ENCODE measurements at regions not wholly inside any gene's neighbourhood (a gene's known extent, or its start where the extent isn't known, plus 50 kb on each side); places are given as distances from the start of the nearest gene placed in this dataset.

DNA sequence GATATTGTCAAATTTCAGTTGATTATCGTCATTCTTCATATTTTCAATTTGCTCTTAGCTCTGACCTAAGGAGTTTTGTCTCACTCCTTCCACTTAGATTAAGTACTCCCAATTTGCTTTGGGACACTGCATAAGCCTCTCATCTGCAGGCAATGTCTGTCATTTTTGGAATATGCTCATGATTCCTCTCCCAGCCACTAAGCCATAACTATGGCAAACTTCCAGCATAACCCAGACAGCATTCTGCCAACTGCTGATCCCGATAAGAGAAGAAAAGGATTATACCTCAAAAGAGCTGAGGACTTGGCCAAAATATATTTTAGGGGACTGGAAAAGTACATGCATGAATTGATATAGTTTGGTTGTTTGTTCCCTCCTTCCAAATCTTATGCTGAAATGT lies 444.4 kb downstream of the GABRG1 start:
- Mint-ChIP-seq H3K4me3 (no peak overlapping the region), H3K36me3 (ENCODE audit: insufficient read depth) (no peaks in the 10 kb centered on the region), H3K27ac (ENCODE audit: low read depth) (no peak overlapping the region), H3K27me3 (no peaks in the 10 kb centered on the region), H3K9me3 (peaks cover 41% of the 10 kb centered on the region), H3K4me1 (no peaks in the 10 kb centered on the region)
- no peak for DNase-seq (ENCODE audit: low spot score in 2 of 2)
- ATAC-seq (replicated peaks; ENCODE audit: extremely low read depth, poor library complexity, severe bottlenecking) = no peak

DNA sequence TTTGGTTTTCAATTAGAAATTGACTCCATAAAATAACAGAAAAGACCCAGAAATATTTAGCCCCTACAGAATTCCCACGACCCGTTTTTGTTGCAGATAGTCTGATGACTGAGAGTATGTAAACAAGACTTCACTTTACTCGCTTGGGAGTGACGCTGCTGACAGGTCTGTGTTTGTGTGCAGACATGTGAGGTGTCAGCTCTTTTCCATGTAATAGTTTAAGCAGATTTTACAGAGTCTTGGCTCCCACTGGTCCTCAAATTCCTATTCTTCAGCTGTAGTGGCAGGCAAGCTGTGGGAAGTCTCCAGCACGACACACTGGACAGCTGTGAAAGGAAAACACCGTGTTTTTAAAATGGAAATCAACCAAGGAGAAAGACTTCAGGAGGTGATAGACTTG lies 455.7 kb downstream of the GABRG1 start:
- Mint-ChIP-seq H3K4me1 (no peaks in the 10 kb centered on the region), H3K9me3 (peaks cover 6% of the 10 kb centered on the region), H3K27me3 (no peaks in the 10 kb centered on the region), H3K36me3 (ENCODE audit: insufficient read depth) (peaks cover 1% of the 10 kb centered on the region), H3K27ac (ENCODE audit: low read depth) (no peak overlapping the region), H3K4me3 (no peak overlapping the region)
- no peak for DNase-seq (ENCODE audit: low spot score in 2 of 2)
- ATAC-seq (replicated peaks; ENCODE audit: extremely low read depth, poor library complexity, severe bottlenecking) = no peak

DNA sequence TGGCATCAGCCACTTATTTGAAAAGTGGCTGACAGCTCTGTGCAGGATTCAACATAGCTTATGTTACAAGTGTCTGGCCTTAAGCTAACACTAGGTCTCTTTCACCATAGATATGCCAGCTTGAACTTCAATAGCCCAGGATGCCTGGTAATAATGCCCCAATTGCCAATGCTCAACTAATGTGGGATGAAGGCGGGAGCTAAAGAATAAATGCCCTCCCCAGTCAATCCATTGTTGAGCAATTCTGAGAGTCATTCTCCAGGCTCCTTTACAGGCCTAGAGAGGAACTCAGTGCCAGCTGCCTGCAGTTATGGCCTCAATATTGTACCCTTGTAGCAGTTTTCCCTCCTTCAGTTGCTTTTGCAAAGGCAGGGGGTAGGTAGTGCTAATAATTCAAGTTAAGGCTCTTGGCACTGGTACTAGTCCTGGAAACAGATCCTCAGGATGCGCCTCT lies 460.2 kb downstream of the GABRG1 start:
- Mint-ChIP-seq H3K27me3 (no peaks in the 10 kb centered on the region), H3K27ac (ENCODE audit: low read depth) (no peak overlapping the region), H3K36me3 (ENCODE audit: insufficient read depth) (peaks cover 1% of the 10 kb centered on the region), H3K4me1 (no peaks in the 10 kb centered on the region), H3K4me3 (no peak overlapping the region), H3K9me3 (peaks cover 6% of the 10 kb centered on the region)
- DNase-seq (ENCODE audit: low spot score in 2 of 2) (no peak), ATAC-seq (replicated peaks; ENCODE audit: extremely low read depth, poor library complexity, severe bottlenecking) (no peak)

DNA sequence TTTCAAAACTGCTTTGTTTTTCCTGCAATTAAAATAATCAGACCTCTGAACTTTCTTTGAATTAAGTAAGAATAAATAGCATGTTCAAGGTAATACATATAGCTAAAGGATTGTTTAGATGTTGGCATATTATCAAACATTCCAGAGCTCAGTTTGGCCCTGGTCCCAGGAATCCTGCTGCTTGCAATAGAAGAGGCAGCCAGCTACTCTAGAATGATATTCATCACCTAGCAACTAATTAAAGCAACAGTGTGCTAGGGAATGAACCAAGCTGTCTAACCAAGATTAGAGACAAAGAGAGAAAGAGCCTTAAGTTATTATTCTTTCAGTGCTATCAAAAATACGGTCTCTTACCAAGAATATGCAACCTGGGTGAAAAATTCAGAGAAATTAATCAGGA lies 460.9 kb downstream of the GABRG1 start:
- Mint-ChIP-seq H3K36me3 (ENCODE audit: insufficient read depth) (peaks cover 1% of the 10 kb centered on the region), H3K27me3 (no peaks in the 10 kb centered on the region), H3K4me3 (no peak overlapping the region), H3K27ac (ENCODE audit: low read depth) (no peak overlapping the region), H3K4me1 (no peaks in the 10 kb centered on the region), H3K9me3 (peaks cover 6% of the 10 kb centered on the region)
- DNase-seq (ENCODE audit: low spot score in 2 of 2) = no peak
- no peak for ATAC-seq (replicated peaks; ENCODE audit: extremely low read depth, poor library complexity, severe bottlenecking)

DNA sequence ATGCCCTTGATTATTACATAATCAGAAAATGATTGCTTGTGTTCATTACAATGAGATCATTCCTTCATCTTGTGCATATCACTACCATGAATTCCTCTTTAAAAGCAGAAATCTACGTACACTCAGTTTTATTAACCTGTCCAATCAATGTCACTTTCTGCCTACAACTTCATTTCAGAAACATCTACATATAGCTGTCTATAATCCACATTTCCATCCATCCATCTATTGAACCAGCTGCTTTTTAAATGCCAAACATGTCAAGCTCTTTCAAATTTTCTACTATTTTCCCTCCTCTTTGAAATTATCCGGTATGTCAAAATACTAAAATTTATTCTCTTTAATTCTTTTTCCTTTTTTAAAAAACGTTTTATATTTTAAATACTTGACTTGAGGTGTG lies 462.0 kb downstream of the GABRG1 start:
- H3K4me1 Mint-ChIP-seq = no peaks in the 10 kb centered on the region
- no peak overlapping the region for H3K4me3 Mint-ChIP-seq
- no peaks in the 10 kb centered on the region for H3K36me3 Mint-ChIP-seq (ENCODE audit: insufficient read depth)
- no peaks in the 10 kb centered on the region for H3K27me3 Mint-ChIP-seq
- ATAC-seq (replicated peaks; ENCODE audit: extremely low read depth, poor library complexity, severe bottlenecking) (no peak), DNase-seq (ENCODE audit: low spot score in 2 of 2) (no peak)
- H3K9me3 Mint-ChIP-seq = peaks cover 4% of the 10 kb centered on the region
- no peak overlapping the region for H3K27ac Mint-ChIP-seq (ENCODE audit: low read depth)

DNA sequence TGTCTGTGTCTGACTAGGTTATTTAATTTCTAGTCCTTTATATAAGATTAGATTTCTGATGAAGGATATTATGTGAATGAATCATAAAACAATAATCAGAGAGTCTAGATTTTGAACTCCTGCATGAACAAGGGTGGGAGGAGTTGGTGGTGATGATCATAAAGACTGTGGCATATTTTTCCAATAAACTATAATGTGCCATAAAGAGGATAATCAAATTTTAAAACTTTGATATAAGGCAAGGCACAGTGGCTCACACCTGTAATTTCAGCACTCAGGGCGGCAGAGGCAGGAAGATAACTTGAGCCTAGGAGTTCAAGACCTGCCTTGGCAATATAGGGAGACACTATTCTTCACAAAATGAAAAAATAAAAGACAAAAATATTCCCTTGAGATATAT lies 473.3 kb downstream of the GABRG1 start:
- no peak for DNase-seq (ENCODE audit: low spot score in 2 of 2)
- Mint-ChIP-seq H3K36me3 (ENCODE audit: insufficient read depth) (no peaks in the 10 kb centered on the region), H3K4me1 (no peaks in the 10 kb centered on the region), H3K27me3 (no peaks in the 10 kb centered on the region), H3K4me3 (no peak overlapping the region), H3K27ac (ENCODE audit: low read depth) (no peak overlapping the region), H3K9me3 (peaks cover 35% of the 10 kb centered on the region)
- no peak for ATAC-seq (replicated peaks; ENCODE audit: extremely low read depth, poor library complexity, severe bottlenecking)

DNA sequence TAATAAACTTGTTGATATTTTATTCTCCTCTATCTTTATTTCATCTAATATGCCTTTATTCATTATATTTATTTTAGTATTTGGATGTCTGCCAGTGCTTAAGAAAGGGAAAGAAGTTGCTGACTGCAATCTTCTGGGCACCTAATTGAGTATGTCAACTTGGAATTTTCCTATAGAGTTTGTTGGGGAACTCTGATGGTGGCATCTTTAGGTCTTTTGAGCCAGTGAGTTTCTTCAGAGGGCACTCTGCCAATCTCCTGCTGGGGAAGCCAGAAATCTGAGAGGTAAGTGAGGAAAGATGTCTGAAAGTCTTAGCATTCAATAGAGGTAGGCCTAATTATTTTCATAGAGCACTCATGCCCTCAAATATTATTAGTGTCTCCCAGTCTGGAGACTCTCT lies 475.0 kb downstream of the GABRG1 start:
- Mint-ChIP-seq H3K27me3 (no peaks in the 10 kb centered on the region), H3K27ac (ENCODE audit: low read depth) (no peak overlapping the region), H3K36me3 (ENCODE audit: insufficient read depth) (no peaks in the 10 kb centered on the region), H3K9me3 (peaks cover 31% of the 10 kb centered on the region), H3K4me3 (no peak overlapping the region), H3K4me1 (no peaks in the 10 kb centered on the region)
- no peak for ATAC-seq (replicated peaks; ENCODE audit: extremely low read depth, poor library complexity, severe bottlenecking)
- DNase-seq (ENCODE audit: low spot score in 2 of 2) = no peak

DNA sequence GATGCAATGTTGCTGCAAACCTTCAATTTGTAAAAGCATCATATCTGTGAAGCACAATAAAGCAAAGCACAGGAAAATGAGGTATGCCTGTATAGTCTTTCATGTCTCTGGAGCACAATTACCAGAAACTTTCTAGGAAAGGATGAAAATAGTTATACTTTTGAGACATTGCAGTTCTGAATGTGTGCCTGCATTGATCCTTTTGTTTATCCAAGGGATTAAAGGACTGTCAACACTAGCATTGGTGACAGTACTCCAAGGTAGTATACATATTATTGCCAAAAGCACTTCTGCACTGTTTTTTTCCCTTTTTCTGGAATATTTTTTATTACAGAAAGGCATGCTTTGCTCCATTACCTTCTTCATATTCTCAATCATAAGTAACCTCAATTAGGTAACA lies 476.0 kb downstream of the GABRG1 start:
- Mint-ChIP-seq H3K27me3 (no peaks in the 10 kb centered on the region), H3K36me3 (ENCODE audit: insufficient read depth) (no peaks in the 10 kb centered on the region), H3K9me3 (peaks cover 30% of the 10 kb centered on the region), H3K4me1 (no peaks in the 10 kb centered on the region), H3K27ac (ENCODE audit: low read depth) (no peak overlapping the region), H3K4me3 (no peak overlapping the region)
- DNase-seq (ENCODE audit: low spot score in 2 of 2) = no peak
- ATAC-seq (replicated peaks; ENCODE audit: extremely low read depth, poor library complexity, severe bottlenecking) = no peak

DNA sequence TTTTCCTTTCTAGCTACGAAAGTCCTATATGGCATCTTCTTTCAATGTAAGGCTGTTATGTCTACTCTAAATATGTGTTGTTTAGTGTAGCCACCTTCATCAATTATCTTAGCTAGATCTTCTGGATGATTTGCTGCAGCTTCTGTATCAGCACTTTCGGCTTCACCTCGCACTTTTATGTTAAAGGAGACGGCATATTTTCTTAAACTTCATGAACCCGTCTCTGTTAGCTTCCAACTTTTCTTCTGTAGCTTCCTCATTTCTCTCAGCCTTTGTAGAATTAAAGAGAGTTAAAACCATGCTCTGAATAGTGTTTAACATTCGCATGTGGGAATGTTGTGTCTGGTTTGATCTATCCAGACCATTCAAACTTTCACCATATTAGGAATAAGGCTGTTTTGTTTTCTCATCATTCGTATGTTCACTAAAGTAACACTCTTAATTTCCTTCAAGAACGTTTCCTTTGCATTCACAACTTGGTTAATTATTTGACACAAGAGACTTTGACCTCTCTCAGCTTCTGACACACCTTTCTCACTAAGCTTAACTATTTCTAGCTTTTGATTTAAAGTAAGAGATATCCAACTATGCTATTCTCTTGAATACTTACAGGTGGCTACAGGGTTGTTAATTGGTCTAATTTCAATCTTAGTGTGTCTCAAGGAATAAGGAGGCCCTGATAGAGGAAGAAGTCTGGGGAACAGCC lies 476.8 kb downstream of the GABRG1 start:
- Mint-ChIP-seq H3K4me3 (no peak overlapping the region), H3K36me3 (ENCODE audit: insufficient read depth) (no peaks in the 10 kb centered on the region), H3K4me1 (no peaks in the 10 kb centered on the region), H3K27me3 (no peaks in the 10 kb centered on the region), H3K9me3 (peaks cover 30% of the 10 kb centered on the region), H3K27ac (ENCODE audit: low read depth) (no peak overlapping the region)
- ATAC-seq (replicated peaks; ENCODE audit: extremely low read depth, poor library complexity, severe bottlenecking) = no peak
- no peak for DNase-seq (ENCODE audit: low spot score in 2 of 2)

DNA sequence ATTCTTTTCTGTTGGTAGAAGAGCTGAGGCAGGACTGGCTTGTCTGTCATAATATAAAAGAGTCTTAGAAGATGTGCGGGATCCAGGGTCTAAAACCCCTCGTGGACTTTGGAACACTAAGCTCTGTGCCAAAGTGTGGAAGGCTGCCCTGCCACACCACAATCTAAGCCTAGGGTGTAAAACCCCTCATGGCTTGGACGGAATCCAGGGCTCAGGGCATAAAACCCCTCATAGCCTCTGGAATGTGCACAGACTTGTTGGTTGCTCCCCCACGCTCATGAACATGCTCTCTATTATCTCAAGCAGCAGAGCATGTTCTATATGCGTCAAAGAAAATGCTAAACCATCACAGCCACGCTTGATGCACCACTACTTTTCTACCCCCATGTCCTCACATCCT lies 483.6 kb downstream of the GABRG1 start:
- ATAC-seq (replicated peaks; ENCODE audit: extremely low read depth, poor library complexity, severe bottlenecking) = no peak
- no peaks in the 10 kb centered on the region for H3K4me1 Mint-ChIP-seq
- no peak overlapping the region for H3K4me3 Mint-ChIP-seq
- no peaks in the 10 kb centered on the region for H3K27me3 Mint-ChIP-seq
- DNase-seq (ENCODE audit: low spot score in 2 of 2) = no peak
- peaks cover 15% of the 10 kb centered on the region for H3K9me3 Mint-ChIP-seq
- no peaks in the 10 kb centered on the region for H3K36me3 Mint-ChIP-seq (ENCODE audit: insufficient read depth)
- H3K27ac Mint-ChIP-seq (ENCODE audit: low read depth) = no peak overlapping the region

DNA sequence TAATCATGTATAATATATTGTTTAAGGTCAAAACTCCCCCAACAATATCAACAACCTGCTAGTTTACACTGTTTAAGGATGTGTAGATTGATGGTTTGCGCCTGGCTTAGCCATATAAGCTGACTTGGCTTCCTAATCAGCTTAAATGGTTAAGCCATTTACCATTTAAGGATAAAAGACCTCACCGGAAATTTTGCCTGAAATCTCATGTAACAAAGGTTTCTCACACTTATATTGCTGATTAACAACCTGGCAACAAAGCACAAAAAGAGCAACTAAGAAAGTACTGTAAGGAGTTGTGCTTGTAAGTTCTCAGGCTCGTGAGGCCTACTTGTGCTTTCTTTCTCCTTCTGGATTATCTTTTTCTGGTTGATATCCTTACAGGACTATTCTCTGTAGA lies 485.2 kb downstream of the GABRG1 start:
- H3K27me3 Mint-ChIP-seq = no peaks in the 10 kb centered on the region
- DNase-seq (ENCODE audit: low spot score in 2 of 2) (no peak), ATAC-seq (replicated peaks; ENCODE audit: extremely low read depth, poor library complexity, severe bottlenecking) (no peak)
- H3K36me3 Mint-ChIP-seq (ENCODE audit: insufficient read depth) = no peaks in the 10 kb centered on the region
- H3K27ac Mint-ChIP-seq (ENCODE audit: low read depth) = no peak overlapping the region
- peaks cover 17% of the 10 kb centered on the region for H3K9me3 Mint-ChIP-seq
- H3K4me1 Mint-ChIP-seq = no peaks in the 10 kb centered on the region
- H3K4me3 Mint-ChIP-seq = no peak overlapping the region

DNA sequence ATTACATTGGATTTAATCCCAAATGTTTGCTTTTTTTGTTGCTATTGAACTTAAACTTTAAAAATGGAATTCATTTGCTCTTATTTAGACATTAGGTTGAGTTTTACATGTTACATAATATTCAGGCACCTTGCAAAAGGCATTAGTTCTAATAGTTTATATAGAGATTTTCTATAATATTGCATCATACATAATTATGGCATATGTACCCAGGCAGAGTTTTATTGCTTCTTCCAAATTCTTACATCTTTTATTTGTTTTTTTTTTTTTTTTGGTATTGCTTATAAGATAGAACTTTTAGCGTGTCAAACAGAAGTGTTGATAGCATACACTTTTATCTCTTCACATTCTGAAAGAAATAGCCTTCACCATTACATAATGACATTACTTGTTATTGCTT lies 487.7 kb downstream of the GABRG1 start:
- Mint-ChIP-seq H3K27ac (ENCODE audit: low read depth) (no peak overlapping the region), H3K27me3 (no peaks in the 10 kb centered on the region), H3K4me1 (no peaks in the 10 kb centered on the region), H3K36me3 (ENCODE audit: insufficient read depth) (no peaks in the 10 kb centered on the region), H3K4me3 (no peak overlapping the region), H3K9me3 (peaks cover 24% of the 10 kb centered on the region)
- DNase-seq (ENCODE audit: low spot score in 2 of 2) (no peak), ATAC-seq (replicated peaks; ENCODE audit: extremely low read depth, poor library complexity, severe bottlenecking) (no peak)

DNA sequence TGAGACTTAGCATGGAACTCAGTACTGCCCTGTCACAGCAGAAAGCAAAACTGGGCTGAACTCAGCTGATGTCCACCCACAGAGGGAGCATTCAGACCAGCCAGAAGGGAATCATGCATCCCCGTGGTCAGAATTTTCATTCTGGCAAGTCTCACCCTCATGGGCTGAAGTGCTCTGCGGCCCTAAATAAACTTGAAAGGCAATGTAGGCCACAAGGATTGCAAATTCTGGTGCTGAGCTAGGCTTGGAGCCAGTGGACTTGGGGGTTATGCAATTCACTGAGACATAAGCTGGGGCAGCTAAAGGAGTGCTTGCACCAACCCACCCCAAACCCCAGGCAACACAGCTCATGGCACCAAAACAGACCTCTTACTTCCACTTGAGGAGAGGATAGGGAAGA lies 494.1 kb downstream of the GABRG1 start:
- no peak overlapping the region for H3K4me3 Mint-ChIP-seq
- no peak overlapping the region for H3K27ac Mint-ChIP-seq (ENCODE audit: low read depth)
- ATAC-seq (replicated peaks; ENCODE audit: extremely low read depth, poor library complexity, severe bottlenecking) = no peak
- no peak for DNase-seq (ENCODE audit: low spot score in 2 of 2)
- H3K9me3 Mint-ChIP-seq = peaks cover 25% of the 10 kb centered on the region
- no peaks in the 10 kb centered on the region for H3K27me3 Mint-ChIP-seq
- H3K36me3 Mint-ChIP-seq (ENCODE audit: insufficient read depth) = peaks cover 2% of the 10 kb centered on the region
- no peaks in the 10 kb centered on the region for H3K4me1 Mint-ChIP-seq

Data from central memory CD8-positive, alpha-beta T cell (primary cell).